Embryonic facial prominence (tissue), 1 donor: ENCODE measurements at regions not wholly inside any gene's neighbourhood (a gene's known extent, or its start where the extent isn't known, plus 50 kb on each side); places are given as distances from the start of the nearest gene placed in this dataset.

Experiments
- DNase-seq: peaks from one replicate; pipeline ENCODE4 v3.0.0-alpha.2; 2016; ENCODE audit errors: extremely low spot score

GRCh38 chr2:58680755-58681310 lies 439.7 kb upstream of the FANCL start:
- no peak for DNase-seq

GRCh38 chr2:58677748-58678147 lies 436.6 kb upstream of the FANCL start:
- no peak for DNase-seq

- no peak for DNase-seq
Measured at GRCh38 chr2:58671675-58672074, 430.6 kb upstream of the FANCL start.

GRCh38 chr2:58669998-58670397 lies 428.9 kb upstream of the FANCL start:
- DNase-seq, result no peak

- no peak for DNase-seq
Measured at GRCh38 chr2:58667137-58667774, 426.1 kb upstream of the FANCL start.

GRCh38 chr2:58666323-58666970 lies 425.3 kb upstream of the FANCL start:
- DNase-seq, result no peak

GRCh38 chr2:58665154-58665553 lies 424.0 kb upstream of the FANCL start:
- DNase-seq, result no peak

- no peak for DNase-seq
Measured at GRCh38 chr2:58664523-58665151, 423.5 kb upstream of the FANCL start.

GRCh38 chr2:58660046-58660445 lies 418.9 kb upstream of the FANCL start:
- DNase-seq, result no peak

- DNase-seq, result no peak
Measured at GRCh38 chr2:58655152-58655551, 414.0 kb upstream of the FANCL start.

GRCh38 chr2:58651930-58652329 lies 410.8 kb upstream of the FANCL start:
- no peak for DNase-seq

- DNase-seq, result no peak
Measured at GRCh38 chr2:58650781-58651180, 409.7 kb upstream of the FANCL start.

GRCh38 chr2:58649756-58650155 lies 408.6 kb upstream of the FANCL start:
- no peak for DNase-seq

GRCh38 chr2:58645017-58645416 lies 403.9 kb upstream of the FANCL start:
- no peak for DNase-seq

GRCh38 chr2:58644451-58644850 lies 403.3 kb upstream of the FANCL start:
- no peak for DNase-seq

GRCh38 chr2:58641001-58641400 lies 399.9 kb upstream of the FANCL start:
- no peak for DNase-seq

GRCh38 chr2:58640042-58640441 lies 398.9 kb upstream of the FANCL start:
- no peak for DNase-seq

- DNase-seq, result no peak
Measured at GRCh38 chr2:58638256-58638805, 397.2 kb upstream of the FANCL start.

- DNase-seq, result no peak
Measured at GRCh38 chr2:58636872-58637271, 395.7 kb upstream of the FANCL start.

GRCh38 chr2:58635801-58636375 lies 394.8 kb upstream of the FANCL start:
- DNase-seq, result no peak

- DNase-seq, result no peak
Measured at GRCh38 chr2:58634653-58635370, 393.7 kb upstream of the FANCL start.
